GM23338 (cell line): ENCODE measurements at regions not wholly inside any gene's neighbourhood (a gene's known extent, or its start where the extent isn't known, plus 50 kb on each side); places are given as distances from the start of the nearest gene placed in this dataset.
"Not testable (repeated sequence)": the region's sequence is repeated elsewhere in the genome, so short reads cannot be mapped to it uniquely, and the experiment has no call there.

ENCODE experiments used
- ATAC-seq: fragments of 200-7000 bp; cut with Tn5 transposase; 3 replicates; pipeline ENCODE4 v1.9.1; 2020
- DNase-seq: peaks from one replicate; pipeline ENCODE4 v3.0.0-alpha.2; 2015; ENCODE audit warnings: low spot score
- H2AFZ ChIP-seq: fragments of 200-600 bp; sonication (generic); 2 replicates; pipeline ENCODE4 v1.8.0; 2016; ENCODE audit warnings: antibody characterized with exemption, mild to moderate bottlenecking, moderate library complexity
- H3F3A ChIP-seq: fragments of 200-600 bp; sonication (generic); replicated peaks from 2 replicates; pipeline ENCODE4 v1.8.0; 2017; ENCODE audit warnings: antibody characterized with exemption, mixed run types, low read depth
- H3K27ac ChIP-seq: fragments of 200-600 bp; sonication (generic); 2 replicates; pipeline ENCODE4 v1.6.1; 2016; ENCODE audit warnings: low read depth
- H3K27me3 ChIP-seq: fragments of 200-600 bp; sonication (generic); 2 replicates; pipeline ENCODE4 v1.8.0; 2016; ENCODE audit warnings: mild to moderate bottlenecking, mixed run types, moderate library complexity; ENCODE audit not compliant: insufficient read depth
- H3K36me3 ChIP-seq: fragments of 200-600 bp; sonication (generic); 2 replicates; pipeline ENCODE4 v1.8.0; 2016; ENCODE audit warnings: mild to moderate bottlenecking; ENCODE audit not compliant: insufficient read depth
- H3K4me1 ChIP-seq: fragments of 200-600 bp; sonication (generic); 2 replicates; pipeline ENCODE4 v1.8.0; 2016; ENCODE audit warnings: mild to moderate bottlenecking, moderate library complexity; ENCODE audit not compliant: insufficient read depth
- H3K4me2 ChIP-seq: fragments of 200-600 bp; sonication (generic); 2 replicates; pipeline ENCODE4 v1.7.1; 2017; ENCODE audit warnings: mixed run types
- H3K4me3 ChIP-seq: fragments of 200-600 bp; sonication (generic); 2 replicates; pipeline ENCODE4 v1.6.1; 2016; ENCODE audit warnings: mixed run types
- H3K79me2 ChIP-seq: fragments of 200-600 bp; sonication (generic); replicated peaks from 2 replicates; pipeline ENCODE4 v1.8.0; 2017; ENCODE audit warnings: mild to moderate bottlenecking; ENCODE audit not compliant: insufficient read depth
- H3K9me2 ChIP-seq: fragments of 200-600 bp; sonication (generic); 2 replicates; pipeline ENCODE4 v1.8.0; 2017; ENCODE audit not compliant: insufficient read depth
- H4K20me1 ChIP-seq: fragments of 200-600 bp; sonication (generic); replicated peaks from 2 replicates; pipeline ENCODE4 v1.8.0; 2017; ENCODE audit warnings: mild to moderate bottlenecking; ENCODE audit not compliant: insufficient read depth
- H3K27ac Mint-ChIP-seq: 2 replicates; pipeline ENCODE4 v1.8.0; 2020; ENCODE audit warnings: inconsistent platforms, mild to moderate bottlenecking, moderate library complexity, mixed read lengths
- H3K27me3 Mint-ChIP-seq: 3 replicates; pipeline ENCODE4 v1.8.0; 2022; ENCODE audit warnings: low read depth, mild to moderate bottlenecking, moderate library complexity, mixed read lengths, inconsistent platforms; ENCODE audit not compliant: insufficient read depth, poor library complexity
- H3K36me3 Mint-ChIP-seq: 3 replicates; pipeline ENCODE4 v1.8.0; 2021; ENCODE audit warnings: low read depth, mild to moderate bottlenecking, inconsistent platforms, moderate library complexity, mixed read lengths
- H3K4me1 Mint-ChIP-seq: 3 replicates; pipeline ENCODE4 v1.8.0; 2020; ENCODE audit warnings: mild to moderate bottlenecking, inconsistent platforms, mixed read lengths
- H3K4me3 Mint-ChIP-seq: 3 replicates; pipeline ENCODE4 v1.8.0; 2021; ENCODE audit warnings: moderate library complexity, mild to moderate bottlenecking, inconsistent platforms, mixed read lengths
- H3K9me3 Mint-ChIP-seq: 3 replicates; pipeline ENCODE4 v1.8.0; 2020; ENCODE audit warnings: moderate library complexity, mild to moderate bottlenecking, inconsistent platforms, mixed read lengths
- NANOG ChIP-seq: IDR thresholded peaks from 2 replicates; pipeline ENCODE4 v1.6.1; 2016; ENCODE audit warnings: antibody characterized with exemption, borderline replicate concordance
- POLR2AphosphoS5 ChIP-seq: IDR thresholded peaks from 2 replicates; pipeline ENCODE4 v1.6.1; 2016; ENCODE audit warnings: antibody characterized with exemption, low read depth
- STAT1 ChIP-seq: IDR thresholded peaks from one replicate; pipeline ENCODE4 v1.6.1; 2016; ENCODE audit warnings: antibody characterized with exemption; ENCODE audit not compliant: unreplicated experiment
- ZNF114 ChIP-seq: fragments of 250-450 bp; sonication (Bioruptor Pico); IDR thresholded peaks from 2 replicates; pipeline ENCODE4 v1.5.0; 2020; ENCODE audit warnings: mild to moderate bottlenecking, moderate library complexity
- ZNF331 ChIP-seq: fragments of 250-450 bp; sonication (Bioruptor Pico); IDR thresholded peaks from 2 replicates; pipeline ENCODE4 v1.5.0; 2020; ENCODE audit warnings: low read depth, mild to moderate bottlenecking, moderate library complexity
- TF ChIP-seq, protein P1 (sequence below), 2 experiments: fragments of 200-600 bp in 1 of 2; sonication (generic) in 1 of 2; conservative IDR thresholded peaks; 2 replicates each; pipeline versions ENCODE4 v1.5.1 to v1.6.1; 2016 to 2017; ENCODE audit warnings: antibody characterized with exemption in 2 of 2, low read depth in 2 of 2, mild to moderate bottlenecking in 2 of 2, moderate library complexity in 1 of 2
- TF ChIP-seq, protein P2 (sequence below): IDR thresholded peaks from 2 replicates; pipeline ENCODE4 v1.6.1; 2016; ENCODE audit warnings: antibody characterized with exemption
- TF ChIP-seq, protein P3 (sequence below): IDR thresholded peaks from one replicate; pipeline ENCODE4 v1.6.1; 2018; ENCODE audit warnings: antibody characterized with exemption; ENCODE audit not compliant: unreplicated experiment

DNA sequence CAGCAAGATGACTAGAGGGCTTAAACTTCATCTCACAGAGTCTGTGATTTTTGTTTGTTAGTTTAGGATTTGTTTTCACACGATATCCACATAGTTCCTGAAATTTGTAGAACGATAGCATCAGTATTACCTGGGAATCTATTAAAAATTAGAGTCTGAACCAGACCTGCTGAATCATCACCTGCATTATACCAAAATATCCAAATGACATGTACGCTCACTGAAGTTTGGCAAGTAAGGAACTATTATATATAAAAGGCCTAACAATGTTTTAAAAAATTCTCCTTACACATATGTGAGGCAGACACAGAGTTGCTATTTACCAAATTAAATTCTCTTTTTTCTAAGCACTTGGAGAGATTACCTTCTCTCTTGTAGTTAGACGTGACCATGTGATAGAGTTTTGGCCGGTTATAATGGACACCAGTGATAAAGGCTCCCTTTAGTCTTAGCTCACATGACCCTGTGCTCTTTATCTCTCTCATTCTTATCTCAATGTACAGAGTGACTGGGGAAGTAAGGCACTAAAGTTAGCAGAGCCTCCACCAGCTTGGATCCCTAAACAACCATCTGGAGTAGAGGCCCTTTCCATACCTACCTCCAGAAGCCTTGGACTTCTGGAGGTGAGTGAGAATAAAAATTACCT is 363.1 kb downstream of the DSC3 start (continued):
- TF ChIP-seq, protein P1, sequence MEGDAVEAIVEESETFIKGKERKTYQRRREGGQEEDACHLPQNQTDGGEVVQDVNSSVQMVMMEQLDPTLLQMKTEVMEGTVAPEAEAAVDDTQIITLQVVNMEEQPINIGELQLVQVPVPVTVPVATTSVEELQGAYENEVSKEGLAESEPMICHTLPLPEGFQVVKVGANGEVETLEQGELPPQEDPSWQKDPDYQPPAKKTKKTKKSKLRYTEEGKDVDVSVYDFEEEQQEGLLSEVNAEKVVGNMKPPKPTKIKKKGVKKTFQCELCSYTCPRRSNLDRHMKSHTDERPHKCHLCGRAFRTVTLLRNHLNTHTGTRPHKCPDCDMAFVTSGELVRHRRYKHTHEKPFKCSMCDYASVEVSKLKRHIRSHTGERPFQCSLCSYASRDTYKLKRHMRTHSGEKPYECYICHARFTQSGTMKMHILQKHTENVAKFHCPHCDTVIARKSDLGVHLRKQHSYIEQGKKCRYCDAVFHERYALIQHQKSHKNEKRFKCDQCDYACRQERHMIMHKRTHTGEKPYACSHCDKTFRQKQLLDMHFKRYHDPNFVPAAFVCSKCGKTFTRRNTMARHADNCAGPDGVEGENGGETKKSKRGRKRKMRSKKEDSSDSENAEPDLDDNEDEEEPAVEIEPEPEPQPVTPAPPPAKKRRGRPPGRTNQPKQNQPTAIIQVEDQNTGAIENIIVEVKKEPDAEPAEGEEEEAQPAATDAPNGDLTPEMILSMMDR (conservative IDR thresholded peaks at IDR 0.05; ENCODE audit: low read depth in 2 of 2), result no peak
- TF ChIP-seq NANOG (no peak), POLR2AphosphoS5 (no peak), STAT1 (no peak), ZNF114 (CRISPR knock-in tag) (no peak)
- TF ChIP-seq, protein P2, sequence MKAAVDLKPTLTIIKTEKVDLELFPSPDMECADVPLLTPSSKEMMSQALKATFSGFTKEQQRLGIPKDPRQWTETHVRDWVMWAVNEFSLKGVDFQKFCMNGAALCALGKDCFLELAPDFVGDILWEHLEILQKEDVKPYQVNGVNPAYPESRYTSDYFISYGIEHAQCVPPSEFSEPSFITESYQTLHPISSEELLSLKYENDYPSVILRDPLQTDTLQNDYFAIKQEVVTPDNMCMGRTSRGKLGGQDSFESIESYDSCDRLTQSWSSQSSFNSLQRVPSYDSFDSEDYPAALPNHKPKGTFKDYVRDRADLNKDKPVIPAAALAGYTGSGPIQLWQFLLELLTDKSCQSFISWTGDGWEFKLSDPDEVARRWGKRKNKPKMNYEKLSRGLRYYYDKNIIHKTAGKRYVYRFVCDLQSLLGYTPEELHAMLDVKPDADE, result no peak

DNA sequence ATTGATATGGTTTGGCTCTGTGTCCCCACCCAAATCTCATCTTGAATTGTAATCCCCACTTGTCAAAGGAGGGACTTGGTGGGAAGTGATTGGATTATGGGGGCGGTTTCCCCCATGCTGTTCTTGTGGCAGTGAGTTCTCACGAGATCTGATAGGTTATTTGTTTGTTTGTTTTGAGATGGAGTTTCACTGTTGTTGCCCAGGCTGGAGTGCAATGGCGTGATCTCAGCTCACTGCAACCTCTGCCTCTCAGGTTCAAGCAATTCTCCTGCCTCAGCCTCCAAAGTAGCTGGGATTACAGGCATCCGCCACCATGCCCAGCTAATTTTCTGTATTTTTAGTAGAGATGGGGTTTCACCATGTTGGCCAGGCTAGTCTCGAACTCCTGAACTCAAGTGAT is 364.7 kb downstream of the DSC3 start:
- not testable (repeated sequence) for H3K9me3 Mint-ChIP-seq, H3F3A ChIP-seq, H3K36me3 Mint-ChIP-seq, H4K20me1 ChIP-seq, ATAC-seq, H3K79me2 ChIP-seq, H3K27ac ChIP-seq, H3K4me3 ChIP-seq, H3K4me1 Mint-ChIP-seq, H3K27me3 Mint-ChIP-seq, H3K27me3 ChIP-seq, H3K36me3 ChIP-seq, DNase-seq, H3K4me2 ChIP-seq, H3K9me2 ChIP-seq, H3K4me1 ChIP-seq, H3K27ac Mint-ChIP-seq, H3K4me3 Mint-ChIP-seq, H2AFZ ChIP-seq

DNA sequence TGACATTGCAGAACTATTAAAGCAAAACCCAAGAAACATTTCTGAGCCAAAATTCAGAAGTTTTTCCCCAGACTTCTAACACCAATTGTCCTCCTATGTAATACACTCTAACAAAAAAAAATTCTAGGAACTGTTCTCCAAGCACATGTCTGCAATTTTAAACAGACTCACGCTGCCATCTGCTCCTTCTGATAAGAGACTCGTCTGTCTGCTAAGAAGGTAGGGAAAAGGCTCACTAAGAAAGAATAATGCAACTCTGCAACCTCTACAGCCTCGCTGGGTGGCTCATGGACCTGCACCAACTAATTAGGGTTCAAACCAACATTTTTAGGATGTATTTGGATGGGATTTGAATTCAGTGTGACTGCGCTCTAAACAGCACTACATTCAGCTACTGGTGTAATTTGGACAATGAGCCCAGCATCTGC is 366.5 kb downstream of the DSC3 start:
- Histone ChIP-seq H3K4me1 (no peaks in the 10 kb centered on the region), H3F3A (no peaks in the 10 kb centered on the region), H3K4me3 (no peak overlapping the region), H3K36me3 (no peaks in the 10 kb centered on the region), H3K27ac (no peak overlapping the region), H2AFZ (peak overlapping the region; percentile 76; the same call in 1 of the 2 replicates), H3K27me3 (no peaks in the 10 kb centered on the region), H3K9me2 (no peaks in the 10 kb centered on the region), H4K20me1 (no peaks in the 10 kb centered on the region), H3K79me2 (no peaks in the 10 kb centered on the region), H3K4me2 (no peak overlapping the region)
- no peak for DNase-seq
- Mint-ChIP-seq H3K4me3 (no peak overlapping the region), H3K27ac (no peak overlapping the region), H3K27me3 (no peaks in the 10 kb centered on the region), H3K4me1 (no peaks in the 10 kb centered on the region), H3K9me3 (peaks cover 4% of the 10 kb centered on the region; the same call in 2 of the 3 replicates), H3K36me3 (peaks cover 3% of the 10 kb centered on the region)
- no peak for ATAC-seq
- no peak for TF ChIP-seq ZNF331 (CRISPR knock-in tag)
- TF ChIP-seq, protein P3, sequence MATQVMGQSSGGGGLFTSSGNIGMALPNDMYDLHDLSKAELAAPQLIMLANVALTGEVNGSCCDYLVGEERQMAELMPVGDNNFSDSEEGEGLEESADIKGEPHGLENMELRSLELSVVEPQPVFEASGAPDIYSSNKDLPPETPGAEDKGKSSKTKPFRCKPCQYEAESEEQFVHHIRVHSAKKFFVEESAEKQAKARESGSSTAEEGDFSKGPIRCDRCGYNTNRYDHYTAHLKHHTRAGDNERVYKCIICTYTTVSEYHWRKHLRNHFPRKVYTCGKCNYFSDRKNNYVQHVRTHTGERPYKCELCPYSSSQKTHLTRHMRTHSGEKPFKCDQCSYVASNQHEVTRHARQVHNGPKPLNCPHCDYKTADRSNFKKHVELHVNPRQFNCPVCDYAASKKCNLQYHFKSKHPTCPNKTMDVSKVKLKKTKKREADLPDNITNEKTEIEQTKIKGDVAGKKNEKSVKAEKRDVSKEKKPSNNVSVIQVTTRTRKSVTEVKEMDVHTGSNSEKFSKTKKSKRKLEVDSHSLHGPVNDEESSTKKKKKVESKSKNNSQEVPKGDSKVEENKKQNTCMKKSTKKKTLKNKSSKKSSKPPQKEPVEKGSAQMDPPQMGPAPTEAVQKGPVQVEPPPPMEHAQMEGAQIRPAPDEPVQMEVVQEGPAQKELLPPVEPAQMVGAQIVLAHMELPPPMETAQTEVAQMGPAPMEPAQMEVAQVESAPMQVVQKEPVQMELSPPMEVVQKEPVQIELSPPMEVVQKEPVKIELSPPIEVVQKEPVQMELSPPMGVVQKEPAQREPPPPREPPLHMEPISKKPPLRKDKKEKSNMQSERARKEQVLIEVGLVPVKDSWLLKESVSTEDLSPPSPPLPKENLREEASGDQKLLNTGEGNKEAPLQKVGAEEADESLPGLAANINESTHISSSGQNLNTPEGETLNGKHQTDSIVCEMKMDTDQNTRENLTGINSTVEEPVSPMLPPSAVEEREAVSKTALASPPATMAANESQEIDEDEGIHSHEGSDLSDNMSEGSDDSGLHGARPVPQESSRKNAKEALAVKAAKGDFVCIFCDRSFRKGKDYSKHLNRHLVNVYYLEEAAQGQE, result no peak
- no peak for TF ChIP-seq ZNF114 (CRISPR knock-in tag)
